Thyroid gland (tissue), 4 donors: ENCODE measurements at regions not wholly inside any gene's neighbourhood (a gene's known extent, or its start where the extent isn't known, plus 50 kb on each side); places are given as distances from the start of the nearest gene placed in this dataset.

Experiments used
- CTCF ChIP-seq, 6 experiments: fragments of 200-600 bp in 3 of 6; fragments of 450-650 bp in 3 of 6; sonication (generic) in 3 of 6; IDR thresholded peaks; one replicate each; pipeline ENCODE4 v1.5.1; 2016 to 2019; ENCODE audit warnings: antibody characterized with exemption in 6 of 6, mild to moderate bottlenecking in 2 of 6, inconsistent platforms in 1 of 6, moderate library complexity in 1 of 6
- POLR2A ChIP-seq, 2 donors: fragments of 450-650 bp; IDR thresholded peaks; one replicate each; pipeline ENCODE4 v1.6.1; 2017; ENCODE audit warnings: antibody characterized with exemption in 2 of 2, mild to moderate bottlenecking in 2 of 2, moderate library complexity in 1 of 2

DNA sequence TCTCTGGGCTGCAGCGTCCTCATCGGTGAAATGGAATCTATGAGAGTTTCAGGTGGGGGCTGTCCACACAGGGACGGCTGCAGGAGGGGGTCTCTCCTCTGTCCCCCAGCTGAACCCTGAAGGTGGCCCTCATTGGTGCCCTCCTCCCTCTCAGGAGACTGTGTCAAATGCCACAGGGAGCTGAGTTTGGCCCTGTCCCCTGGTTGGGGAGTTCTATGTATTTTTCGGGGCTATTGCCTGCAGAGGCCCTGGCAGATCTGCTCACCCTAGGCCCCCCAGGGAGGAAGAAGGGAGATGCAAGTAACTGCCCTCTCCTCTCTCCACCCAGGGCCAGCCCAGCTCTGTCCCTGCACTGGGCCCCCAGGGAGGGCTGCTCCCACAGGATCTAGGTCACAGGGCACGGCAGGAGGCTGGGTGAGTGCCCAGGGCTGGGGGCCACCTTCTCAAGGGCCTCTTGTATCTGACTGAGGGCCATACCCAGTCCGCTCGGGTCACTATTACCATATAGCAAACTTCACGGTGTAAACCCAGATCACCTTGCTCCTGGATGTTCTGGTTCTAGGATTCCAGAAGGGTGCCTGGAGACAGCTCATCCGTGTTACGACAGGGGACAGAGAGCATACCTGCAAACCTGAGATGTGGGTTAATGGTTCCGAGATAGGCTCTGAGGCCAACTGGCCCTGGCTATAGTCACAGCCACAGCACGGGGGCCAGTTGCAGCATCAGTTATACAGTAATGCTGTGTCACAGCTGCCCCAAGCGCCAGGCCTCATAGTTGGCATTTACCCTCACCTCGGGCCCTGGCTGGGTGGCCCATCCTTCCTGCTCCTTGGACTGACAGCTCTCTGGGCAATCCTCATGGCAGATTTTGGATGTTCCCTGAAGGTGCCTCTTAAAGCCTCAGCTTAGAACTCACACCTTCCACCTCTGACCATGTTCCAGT lies 102.4 kb upstream of the PRR23E start:
- no peak for TF ChIP-seq CTCF (IDR thresholded peaks at IDR 0.05)
- TF ChIP-seq POLR2A (IDR thresholded peaks at IDR 0.05): no peak
